B cell (primary cell): ENCODE measurements at regions not wholly inside any gene's neighbourhood (a gene's known extent, or its start where the extent isn't known, plus 50 kb on each side); places are given as distances from the start of the nearest gene placed in this dataset.

ENCODE experiments used
- EZH2 ChIP-seq: IDR thresholded peaks from 2 replicates; pipeline ENCODE4 v1.6.1; 2012; ENCODE audit warnings: borderline replicate concordance, low read depth, mild to moderate bottlenecking, moderate library complexity, low read length; ENCODE audit not compliant: insufficient read depth, poor library complexity, severe bottlenecking
- TF ChIP-seq, protein P1 (sequence below): fragments of 200-600 bp; IDR thresholded peaks from one replicate; pipeline ENCODE4 v1.8.0; 2022; ENCODE audit warnings: antibody characterized with exemption, mild to moderate bottlenecking

DNA sequence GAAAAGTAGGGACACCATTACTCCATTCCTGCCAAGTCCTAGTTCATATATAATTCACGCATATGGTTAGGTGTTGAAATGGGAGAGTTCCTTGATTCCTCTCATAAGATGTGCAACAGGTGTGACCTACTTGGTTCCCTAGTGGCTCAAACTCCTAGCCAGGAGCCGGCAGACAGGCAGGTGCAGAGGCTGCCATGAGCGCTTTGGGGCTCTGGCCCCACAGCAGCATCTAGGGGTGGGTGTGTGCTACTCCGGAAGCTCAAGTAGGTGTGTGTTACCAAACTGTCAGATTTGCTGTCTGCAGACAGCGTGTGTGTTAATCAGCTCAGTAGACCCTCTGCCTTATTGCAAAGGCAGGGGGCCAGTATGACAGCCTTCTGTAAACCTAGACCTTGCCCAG lies 1652.4 kb upstream of the ACO1 start:
- TF ChIP-seq, protein P1, sequence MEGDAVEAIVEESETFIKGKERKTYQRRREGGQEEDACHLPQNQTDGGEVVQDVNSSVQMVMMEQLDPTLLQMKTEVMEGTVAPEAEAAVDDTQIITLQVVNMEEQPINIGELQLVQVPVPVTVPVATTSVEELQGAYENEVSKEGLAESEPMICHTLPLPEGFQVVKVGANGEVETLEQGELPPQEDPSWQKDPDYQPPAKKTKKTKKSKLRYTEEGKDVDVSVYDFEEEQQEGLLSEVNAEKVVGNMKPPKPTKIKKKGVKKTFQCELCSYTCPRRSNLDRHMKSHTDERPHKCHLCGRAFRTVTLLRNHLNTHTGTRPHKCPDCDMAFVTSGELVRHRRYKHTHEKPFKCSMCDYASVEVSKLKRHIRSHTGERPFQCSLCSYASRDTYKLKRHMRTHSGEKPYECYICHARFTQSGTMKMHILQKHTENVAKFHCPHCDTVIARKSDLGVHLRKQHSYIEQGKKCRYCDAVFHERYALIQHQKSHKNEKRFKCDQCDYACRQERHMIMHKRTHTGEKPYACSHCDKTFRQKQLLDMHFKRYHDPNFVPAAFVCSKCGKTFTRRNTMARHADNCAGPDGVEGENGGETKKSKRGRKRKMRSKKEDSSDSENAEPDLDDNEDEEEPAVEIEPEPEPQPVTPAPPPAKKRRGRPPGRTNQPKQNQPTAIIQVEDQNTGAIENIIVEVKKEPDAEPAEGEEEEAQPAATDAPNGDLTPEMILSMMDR = no peak
- TF ChIP-seq EZH2 = no peak
